Caco-2 (cell line): ENCODE measurements at regions not wholly inside any gene's neighbourhood (a gene's known extent, or its start where the extent isn't known, plus 50 kb on each side); places are given as distances from the start of the nearest gene placed in this dataset.

ENCODE experiments used
- BruUV-seq: library from RNA; stranded (reverse); fragments of 400-500 nt; replicated peaks from 2 replicates; lab custom pipeline; 2021; lab: Mats Ljungman, UMichigan
- CTCF ChIA-PET: fragments of 300-600 bp; sonication (Branson Sonifier 250); formaldehyde crosslinking; loops from one replicate; lab custom pipeline; 2022; ENCODE audit warnings: antibody characterized with exemption; lab: Charles Lee
- POLR2A ChIA-PET: fragments of 300-600 bp; sonication (Branson Sonifier 250); formaldehyde crosslinking; loops from one replicate; lab custom pipeline; 2022; ENCODE audit warnings: antibody characterized with exemption; lab: Charles Lee
- DNase-seq, 2 experiments: peaks; one replicate each; pipeline versions ENCODE4 v3.0.0 to v3.0.0-alpha.2; 2020 to 2022
- H3K27me3 ChIP-seq: replicated peaks from 2 replicates; pipeline ENCODE4 v1.6.0; 2011; ENCODE audit warnings: low read length; ENCODE audit not compliant: control insufficient read depth, insufficient read depth
- H3K36me3 ChIP-seq: 2 replicates; pipeline ENCODE4 v1.5.1; 2011; ENCODE audit warnings: low read length; ENCODE audit not compliant: control insufficient read depth, insufficient read depth
- H3K4me1 ChIP-seq: fragments of 250-450 bp; sonication (Bioruptor Pico); 2 replicates; pipeline ENCODE4 v1.5.1; 2020; ENCODE audit warnings: mild to moderate bottlenecking
- H3K4me3 ChIP-seq: 2 replicates; pipeline ENCODE4 v1.5.1; 2011; ENCODE audit warnings: low read depth, mild to moderate bottlenecking, control low read depth, low read length
- H3K9me3 ChIP-seq: fragments of 250-450 bp; sonication (Bioruptor Pico); 2 replicates; pipeline ENCODE4 v1.5.1; 2020; ENCODE audit warnings: mild to moderate bottlenecking, moderate library complexity
- H3K27ac Mint-ChIP-seq: one replicate; pipeline ENCODE4 v1.8.0; 2022; ENCODE audit warnings: mixed read lengths; ENCODE audit not compliant: unreplicated experiment
- H3K27me3 Mint-ChIP-seq: one replicate; pipeline ENCODE4 v1.8.0; 2022; ENCODE audit warnings: mixed read lengths; ENCODE audit not compliant: insufficient read depth, unreplicated experiment
- H3K36me3 Mint-ChIP-seq: one replicate; pipeline ENCODE4 v1.8.0; 2022; ENCODE audit warnings: mild to moderate bottlenecking, mixed read lengths; ENCODE audit not compliant: insufficient read depth, unreplicated experiment
- H3K4me1 Mint-ChIP-seq: one replicate; pipeline ENCODE4 v1.8.0; 2022; ENCODE audit warnings: low read depth, mixed read lengths; ENCODE audit not compliant: unreplicated experiment
- H3K4me3 Mint-ChIP-seq: one replicate; pipeline ENCODE4 v1.8.0; 2022; ENCODE audit warnings: mild to moderate bottlenecking, moderate library complexity, mixed read lengths; ENCODE audit not compliant: unreplicated experiment
- H3K9me3 Mint-ChIP-seq: one replicate; pipeline ENCODE4 v1.8.0; 2022; ENCODE audit warnings: mixed read lengths; ENCODE audit not compliant: unreplicated experiment
- CTCF ChIP-seq, 2 experiments: fragments of 200-600 bp in 1 of 2; IDR thresholded peaks; 1 replicate in 1 of 2; 2 replicates in 1 of 2; pipeline versions ENCODE4 v1.5.1 to v1.8.0; 2011 to 2022; ENCODE audit warnings: antibody characterized with exemption in 1 of 2, control low read depth in 1 of 2, inconsistent platforms in 1 of 2, low read depth in 1 of 2, low read length in 1 of 2, mild to moderate bottlenecking in 1 of 2, moderate library complexity in 1 of 2; ENCODE audit not compliant: insufficient read depth in 1 of 2, severe bottlenecking in 1 of 2, unreplicated experiment in 1 of 2
- intact Hi-C: fragments of 100-400 bp; cut with micrococcal nuclease; formaldehyde crosslinking; loops from one replicate; pipeline ENCODE4 v1.10.0; 2022; ENCODE audit not compliant: unreplicated experiment

- no peaks in the 10 kb centered on the region for H3K4me1 Mint-ChIP-seq
- H3K36me3 Mint-ChIP-seq: no peaks in the 10 kb centered on the region
- no peaks in the 10 kb centered on the region for H3K9me3 Mint-ChIP-seq
- Histone ChIP-seq H3K4me3 (no peak overlapping the region), H3K36me3 (no peaks in the 10 kb centered on the region), H3K4me1 (no peaks in the 10 kb centered on the region), H3K27me3 (no peaks in the 10 kb centered on the region), H3K9me3 (no peaks in the 10 kb centered on the region)
- DNase-seq: no peak
- H3K27ac Mint-ChIP-seq: no peak overlapping the region
- no peak for TF ChIP-seq CTCF (IDR thresholded peaks at IDR 0.05; ENCODE audit: insufficient read depth in 1 of 2, low read depth in 1 of 2, low read length in 1 of 2, severe bottlenecking in 1 of 2, unreplicated experiment in 1 of 2)
- intact Hi-C loops: no loop called here
- peaks cover 14% of the 10 kb centered on the region for H3K27me3 Mint-ChIP-seq
- no peak overlapping the region for H3K4me3 Mint-ChIP-seq
- POLR2A ChIA-PET: no interaction called here
- CTCF ChIA-PET: interaction anchor here (0.6 kb wide), 1 partner anchor 172 kb away, joined by 4 read pairs; no protein-coding TSS in a partner anchor
- no TSS peak for BruUV-seq
These were observed 70.3 kb upstream of the TP53I11 start for GRCh38 chr11:45021001-45021400.

- ChIA-PET POLR2A (no interaction called here), CTCF (interaction anchor here (0.6 kb wide), 1 partner anchor 173 kb away, joined by 4 read pairs; no protein-coding TSS in a partner anchor)
- Mint-ChIP-seq H3K27ac (no peak overlapping the region), H3K4me3 (no peak overlapping the region), H3K36me3 (no peaks in the 10 kb centered on the region), H3K27me3 (peaks cover 14% of the 10 kb centered on the region), H3K9me3 (no peaks in the 10 kb centered on the region), H3K4me1 (no peaks in the 10 kb centered on the region)
- H3K36me3 ChIP-seq: no peaks in the 10 kb centered on the region
- no peak overlapping the region for H3K4me3 ChIP-seq
- no peaks in the 10 kb centered on the region for H3K9me3 ChIP-seq
- no peak for DNase-seq
- TF ChIP-seq CTCF (IDR thresholded peaks at IDR 0.05; ENCODE audit: insufficient read depth in 1 of 2, low read depth in 1 of 2, low read length in 1 of 2, severe bottlenecking in 1 of 2, unreplicated experiment in 1 of 2): no peak
- no peaks in the 10 kb centered on the region for H3K4me1 ChIP-seq
- intact Hi-C loops: no loop called here
- H3K27me3 ChIP-seq: no peaks in the 10 kb centered on the region
- no TSS peak for BruUV-seq
These were observed 71.0 kb upstream of the TP53I11 start for GRCh38 chr11:45021692-45022141.

- DNase-seq: no peak
- no peak for TF ChIP-seq CTCF (IDR thresholded peaks at IDR 0.05; ENCODE audit: insufficient read depth in 1 of 2, low read depth in 1 of 2, low read length in 1 of 2, severe bottlenecking in 1 of 2, unreplicated experiment in 1 of 2)
- no peak overlapping the region for H3K27ac Mint-ChIP-seq
- ChIA-PET CTCF (no interaction called here), POLR2A (no interaction called here)
- no peaks in the 10 kb centered on the region for H3K9me3 Mint-ChIP-seq
- H3K27me3 ChIP-seq: 0 out of 2 replicates have a peak, but pooled peaks cover 1% of the 10 kb centered on the region
- no peaks in the 10 kb centered on the region for H3K36me3 Mint-ChIP-seq
- no peaks in the 10 kb centered on the region for H3K4me1 ChIP-seq
- no peaks in the 10 kb centered on the region for H3K4me1 Mint-ChIP-seq
- H3K4me3 Mint-ChIP-seq: no peak overlapping the region
- H3K9me3 ChIP-seq: no peaks in the 10 kb centered on the region
- H3K27me3 Mint-ChIP-seq: peaks cover 16% of the 10 kb centered on the region
- no TSS peak for BruUV-seq
- H3K4me3 ChIP-seq: no peak overlapping the region
- no peaks in the 10 kb centered on the region for H3K36me3 ChIP-seq
- intact Hi-C loops: no loop called here
These were observed 71.8 kb upstream of the TP53I11 start for GRCh38 chr11:45022294-45023064.
